Panc1 (cell line): ENCODE measurements at regions not wholly inside any gene's neighbourhood (a gene's known extent, or its start where the extent isn't known, plus 50 kb on each side); places are given as distances from the start of the nearest gene placed in this dataset.

Experiments used
- ATAC-seq: fragments of 200-7000 bp; cut with Tn5 transposase; 2 replicates; pipeline ENCODE4 v1.9.1; 2020; ENCODE audit warnings: mild to moderate bottlenecking, moderate library complexity
- BruUV-seq: library from RNA; stranded (reverse); fragments of 400-500 nt; replicated peaks from 2 replicates; lab custom pipeline; 2021; lab: Mats Ljungman, UMichigan
- CTCF ChIA-PET: fragments of 300-600 bp; sonication (Branson Sonifier 250); formaldehyde crosslinking; loops from one replicate; lab custom pipeline; 2022; ENCODE audit warnings: antibody characterized with exemption; lab: Charles Lee
- POLR2A ChIA-PET: fragments of 300-600 bp; sonication (Branson Sonifier 250); formaldehyde crosslinking; loops from one replicate; lab custom pipeline; 2022; ENCODE audit warnings: antibody characterized with exemption; lab: Charles Lee
- DNase-seq: peaks from one replicate; pipeline ENCODE4 v3.0.0-alpha.2; 2010; ENCODE audit warnings: low read depth, low spot score
- H3K27ac ChIP-seq: 2 replicates; pipeline ENCODE4 v1.5.1; 2011; ENCODE audit warnings: mild to moderate bottlenecking, low read length, inconsistent platforms
- H3K27me3 ChIP-seq: fragments of 200-500 bp; sonication (Bioruptor generic); 2 replicates; pipeline ENCODE4 v1.6.0; 2014; ENCODE audit warnings: low read length, inconsistent platforms; ENCODE audit not compliant: control insufficient read depth, insufficient read depth
- H3K36me3 ChIP-seq: fragments of 200-500 bp; sonication (Bioruptor generic); 2 replicates; pipeline ENCODE4 v1.5.1; 2014; ENCODE audit warnings: inconsistent platforms, mild to moderate bottlenecking, low read length, moderate library complexity; ENCODE audit not compliant: control insufficient read depth, insufficient read depth
- H3K4me1 ChIP-seq: 2 replicates; pipeline ENCODE4 v1.5.1; 2011; ENCODE audit warnings: inconsistent platforms, mild to moderate bottlenecking, low read length, moderate library complexity; ENCODE audit not compliant: control insufficient read depth, insufficient read depth
- H3K4me3 ChIP-seq, 2 experiments: 2 replicates each; pipeline ENCODE4 v1.5.1; 2011 to 2012; ENCODE audit warnings: low read depth in 2 of 2, low read length in 2 of 2, mild to moderate bottlenecking in 2 of 2, inconsistent platforms in 1 of 2, moderate library complexity in 1 of 2
- H3K9me3 ChIP-seq: fragments of 200-500 bp; sonication (Bioruptor generic); 2 replicates; pipeline ENCODE4 v1.5.1; 2014; ENCODE audit warnings: low read depth, mild to moderate bottlenecking, inconsistent platforms, low read length, moderate library complexity; ENCODE audit not compliant: control insufficient read depth, insufficient read depth
- CTCF ChIP-seq: fragments of 450-650 bp; IDR thresholded peaks from 2 replicates; pipeline ENCODE4 v1.5.1; 2017; ENCODE audit warnings: mild to moderate bottlenecking
- POLR2AphosphoS5 ChIP-seq: IDR thresholded peaks from 2 replicates; pipeline ENCODE4 v1.6.1; 2012; ENCODE audit warnings: mild to moderate bottlenecking, low read depth, low read length, moderate library complexity
- REST ChIP-seq, 2 experiments: IDR thresholded peaks; 2 replicates each; pipeline ENCODE4 v1.6.1; 2011 to 2012; ENCODE audit warnings: low read depth in 2 of 2, control low read depth in 1 of 2, low read length in 1 of 2, mild to moderate bottlenecking in 1 of 2, moderate library complexity in 1 of 2; ENCODE audit not compliant: insufficient read depth in 1 of 2
- SIN3A ChIP-seq: IDR thresholded peaks from 2 replicates; pipeline ENCODE4 v1.6.1; 2012; ENCODE audit warnings: low read depth, mild to moderate bottlenecking, low read length, moderate library complexity, borderline replicate concordance; ENCODE audit not compliant: insufficient read depth
- TCF7L2 ChIP-seq: IDR thresholded peaks from 2 replicates; pipeline ENCODE4 v1.6.1; 2011; ENCODE audit warnings: mild to moderate bottlenecking, low read depth, low read length, inconsistent platforms
- in situ Hi-C: cut with HindIII; loops from 2 replicates; pipeline ENCODE4 v1.10.0; 2016; ENCODE audit warnings: low sequenced_read_pairs, low pct_unique_long_range_greater_than_20kb
- intact Hi-C: fragments of 100-400 bp; cut with micrococcal nuclease; formaldehyde crosslinking; loops from one replicate; pipeline ENCODE4 v1.10.0; 2022; ENCODE audit not compliant: unreplicated experiment

GRCh38 chr15:94844538-94845389 is 613.4 kb downstream of the MCTP2 start:
- DNase-seq (no peak), ATAC-seq (no peak)
- in situ Hi-C loops, result no loop called here
- no TSS peak for BruUV-seq
- H3K4me1 ChIP-seq, result no peaks in the 10 kb centered on the region
- ChIA-PET CTCF (interaction anchor here (0.5 kb wide), 1 partner anchor 58 kb away, joined by 5 read pairs; no protein-coding TSS in a partner anchor), POLR2A (no interaction called here)
- intact Hi-C loops, result no loop called here
- no peaks in the 10 kb centered on the region for H3K27me3 ChIP-seq
- no peak overlapping the region for H3K4me3 ChIP-seq
- no peaks in the 10 kb centered on the region for H3K36me3 ChIP-seq
- H3K27ac ChIP-seq, result no peak overlapping the region
- peaks cover 5% of the 10 kb centered on the region; the same call in 1 of the 2 replicates for H3K9me3 ChIP-seq
- TF ChIP-seq REST (IDR thresholded peaks at IDR 0.05; ENCODE audit: insufficient read depth in 1 of 2, low read depth in 2 of 2, low read length in 1 of 2) (no peak), SIN3A (no peak), CTCF (no peak), TCF7L2 (no peak), POLR2AphosphoS5 (no peak)

- BruUV-seq, result no TSS peak
- no peak overlapping the region for H3K4me3 ChIP-seq
- H3K27ac ChIP-seq, result no peak overlapping the region
- ATAC-seq (no peak), DNase-seq (no peak)
- H3K27me3 ChIP-seq, result no peaks in the 10 kb centered on the region
- POLR2A ChIA-PET, result no interaction called here
- intact Hi-C loops (no loop called here), in situ Hi-C loops (no loop called here)
- no peaks in the 10 kb centered on the region for H3K36me3 ChIP-seq
- CTCF ChIA-PET, result no interaction called here
- no peaks in the 10 kb centered on the region for H3K4me1 ChIP-seq
- H3K9me3 ChIP-seq, result peaks cover 5% of the 10 kb centered on the region; the same call in 1 of the 2 replicates
- TF ChIP-seq TCF7L2, result no peak
- TF ChIP-seq SIN3A, result no peak
- no peak for TF ChIP-seq CTCF
- TF ChIP-seq POLR2AphosphoS5, result no peak
- TF ChIP-seq REST (IDR thresholded peaks at IDR 0.05; ENCODE audit: insufficient read depth in 1 of 2, low read depth in 2 of 2, low read length in 1 of 2), result no peak
Observed at GRCh38 chr15:94845390-94845716, 614.0 kb downstream of the MCTP2 start.
